Prostate gland (tissue), 2 donors: ENCODE measurements at regions not wholly inside any gene's neighbourhood (a gene's known extent, or its start where the extent isn't known, plus 50 kb on each side); places are given as distances from the start of the nearest gene placed in this dataset.

Source experiments
- DNase-seq: peaks from one replicate; pipeline ENCODE4 v3.0.0-alpha.2; 2019; ENCODE audit warnings: low spot score
- H3K27ac ChIP-seq, 2 donors: fragments of 200-600 bp; sonication (generic); 2 replicates each; pipeline ENCODE4 v1.5.1; 2017 to 2019
- H3K27me3 ChIP-seq: fragments of 200-600 bp; sonication (generic); replicated peaks from 2 replicates; pipeline ENCODE4 v1.5.1; 2019; ENCODE audit not compliant: insufficient read depth
- H3K36me3 ChIP-seq, 2 donors: fragments of 200-600 bp; sonication (generic); 1 replicate in 1 of 2; 2 replicates in 1 of 2; pipeline versions ENCODE4 v1.5.1 to v1.8.1; 2017 to 2019
- H3K4me1 ChIP-seq: fragments of 200-600 bp; sonication (generic); replicated peaks from 2 replicates; pipeline ENCODE4 v1.5.1; 2019
- H3K4me3 ChIP-seq, 2 donors: fragments of 200-600 bp; sonication (generic); 2 replicates each; pipeline ENCODE4 v1.5.1; 2017 to 2019
- H3K9me3 ChIP-seq: fragments of 200-600 bp; sonication (generic); 2 replicates; pipeline ENCODE4 v1.5.1; 2017
- POLR2A ChIP-seq: fragments of 450-650 bp; IDR thresholded peaks from one replicate; pipeline ENCODE4 v1.6.1; 2016; ENCODE audit warnings: antibody characterized with exemption, mild to moderate bottlenecking
- POLR2AphosphoS5 ChIP-seq: sonication (generic); formaldehyde crosslinking; IDR thresholded peaks from one replicate; pipeline ENCODE4 v1.6.1; 2017; ENCODE audit warnings: antibody characterized with exemption
- WGBS: methylation state at CpG from one replicate; pipeline ENCODE4 v1.1.5; 2018; 5-methylcytosine and 5-hydroxymethylcytosine counted together
- intact Hi-C: fragments of 100-400 bp; cut with DNase I; formaldehyde crosslinking; loops from one replicate; pipeline ENCODE4 v1.14.2; 2022
- TF ChIP-seq, protein P1 (sequence below), 4 experiments: fragments of 200-600 bp in 2 of 4; fragments of 450-650 bp in 2 of 4; sonication (generic) in 2 of 4; IDR thresholded peaks; 1 replicate in 3 of 4; 2 replicates in 1 of 4; pipeline ENCODE4 v1.5.1; 2016 to 2019; ENCODE audit warnings: antibody characterized with exemption in 4 of 4, mild to moderate bottlenecking in 2 of 4, moderate library complexity in 2 of 4

- H3K27me3 ChIP-seq = no peaks in the 10 kb centered on the region
- no peaks in the 10 kb centered on the region for H3K9me3 ChIP-seq
- DNase-seq = no peak
- H3K27ac ChIP-seq = no peak overlapping the region
- intact Hi-C loops = no loop called here
- H3K4me1 ChIP-seq = no peaks in the 10 kb centered on the region
- TF ChIP-seq POLR2A (no peak), POLR2AphosphoS5 (no peak)
- TF ChIP-seq, protein P1, sequence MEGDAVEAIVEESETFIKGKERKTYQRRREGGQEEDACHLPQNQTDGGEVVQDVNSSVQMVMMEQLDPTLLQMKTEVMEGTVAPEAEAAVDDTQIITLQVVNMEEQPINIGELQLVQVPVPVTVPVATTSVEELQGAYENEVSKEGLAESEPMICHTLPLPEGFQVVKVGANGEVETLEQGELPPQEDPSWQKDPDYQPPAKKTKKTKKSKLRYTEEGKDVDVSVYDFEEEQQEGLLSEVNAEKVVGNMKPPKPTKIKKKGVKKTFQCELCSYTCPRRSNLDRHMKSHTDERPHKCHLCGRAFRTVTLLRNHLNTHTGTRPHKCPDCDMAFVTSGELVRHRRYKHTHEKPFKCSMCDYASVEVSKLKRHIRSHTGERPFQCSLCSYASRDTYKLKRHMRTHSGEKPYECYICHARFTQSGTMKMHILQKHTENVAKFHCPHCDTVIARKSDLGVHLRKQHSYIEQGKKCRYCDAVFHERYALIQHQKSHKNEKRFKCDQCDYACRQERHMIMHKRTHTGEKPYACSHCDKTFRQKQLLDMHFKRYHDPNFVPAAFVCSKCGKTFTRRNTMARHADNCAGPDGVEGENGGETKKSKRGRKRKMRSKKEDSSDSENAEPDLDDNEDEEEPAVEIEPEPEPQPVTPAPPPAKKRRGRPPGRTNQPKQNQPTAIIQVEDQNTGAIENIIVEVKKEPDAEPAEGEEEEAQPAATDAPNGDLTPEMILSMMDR (IDR thresholded peaks at IDR 0.05) = no peak
- no peak overlapping the region for H3K4me3 ChIP-seq
- WGBS = 81% methylated on average over 6 of the region's 6 CpGs
- H3K36me3 ChIP-seq = no peaks in the 10 kb centered on the region
Measured at GRCh38 chr4:24192018-24192641, 302.3 kb upstream of the PPARGC1A start.

DNA sequence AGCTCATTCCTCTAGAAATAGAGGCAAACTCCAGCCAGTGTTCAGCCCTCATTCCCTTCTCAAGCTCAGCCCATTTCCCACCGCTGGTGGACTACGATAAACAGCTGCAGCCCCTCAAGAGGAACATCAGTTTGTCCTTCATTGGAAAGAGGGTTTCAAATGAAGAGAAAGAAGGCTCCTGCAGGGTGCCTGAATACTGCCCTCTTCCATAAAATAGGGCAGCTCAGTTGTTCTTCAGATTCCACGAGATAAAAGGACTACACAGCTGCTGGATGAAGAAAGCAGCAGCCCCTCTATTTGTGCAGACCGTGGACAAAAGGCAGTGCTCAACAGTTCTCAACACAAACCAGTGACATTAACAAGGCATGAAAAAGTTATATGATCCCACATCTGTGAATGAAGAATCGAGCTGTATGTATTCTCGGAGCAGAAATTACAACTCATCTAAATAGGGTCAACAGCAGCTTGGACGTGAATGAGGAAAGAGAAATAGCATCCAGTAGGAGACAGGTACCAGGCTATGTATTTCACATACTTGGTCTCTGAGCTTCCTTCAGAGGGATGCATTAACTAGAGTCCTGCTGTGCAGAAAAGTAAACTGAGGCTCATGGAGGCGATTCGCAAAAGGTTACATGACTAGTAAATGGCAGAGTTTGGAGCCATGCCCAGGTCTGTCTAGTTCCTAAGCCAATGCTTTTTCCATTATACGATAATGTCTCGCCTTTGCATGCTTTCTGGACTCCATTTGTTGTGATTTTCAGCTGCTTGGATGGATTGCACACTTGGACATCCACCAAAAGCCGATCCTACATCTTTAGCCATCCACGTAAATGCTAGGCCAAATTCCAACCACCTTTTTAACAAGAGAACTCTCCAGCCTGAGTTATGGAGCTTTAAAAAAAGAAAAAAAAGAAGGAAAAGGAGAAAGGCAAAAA, 301.2 kb upstream of the PPARGC1A start:
- Histone ChIP-seq H3K27ac (no peak overlapping the region), H3K27me3 (no peaks in the 10 kb centered on the region), H3K9me3 (no peaks in the 10 kb centered on the region), H3K36me3 (no peaks in the 10 kb centered on the region), H3K4me3 (no peak overlapping the region), H3K4me1 (no peaks in the 10 kb centered on the region)
- intact Hi-C loops = no loop called here
- no peak for TF ChIP-seq POLR2AphosphoS5
- 34% methylated on average over 13 of the region's 13 CpGs for WGBS
- no peak for DNase-seq

DNA sequence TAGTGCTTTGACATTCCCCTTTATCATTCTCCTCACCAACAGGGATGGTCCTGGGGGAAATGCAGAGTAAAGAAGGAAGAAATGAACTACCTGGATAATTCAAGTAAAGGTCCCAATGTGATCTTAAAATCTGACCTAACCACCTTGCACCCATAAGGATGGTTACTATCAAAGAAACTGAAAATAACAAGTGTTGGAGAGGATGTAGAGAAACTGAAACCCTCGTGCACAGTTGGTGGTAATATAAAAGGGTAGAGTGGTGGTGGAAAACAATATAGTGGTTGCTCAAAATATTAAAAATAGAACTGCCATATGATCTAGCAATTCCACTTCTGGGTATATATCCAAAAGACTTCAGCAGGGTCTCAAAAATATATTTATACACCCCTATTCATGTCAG, 298.6 kb upstream of the PPARGC1A start:
- WGBS = 97% methylated on average over 1 of the region's 1 CpG
- no peak overlapping the region for H3K27ac ChIP-seq
- no peak overlapping the region for H3K4me3 ChIP-seq
- TF ChIP-seq POLR2AphosphoS5 = no peak
- TF ChIP-seq POLR2A = no peak
- TF ChIP-seq, protein P1 (IDR thresholded peaks at IDR 0.05) = no peak
- H3K4me1 ChIP-seq = no peaks in the 10 kb centered on the region
- no peaks in the 10 kb centered on the region for H3K9me3 ChIP-seq
- no peaks in the 10 kb centered on the region for H3K36me3 ChIP-seq
- H3K27me3 ChIP-seq = no peaks in the 10 kb centered on the region
- intact Hi-C loops = no loop called here
- DNase-seq = no peak

DNA sequence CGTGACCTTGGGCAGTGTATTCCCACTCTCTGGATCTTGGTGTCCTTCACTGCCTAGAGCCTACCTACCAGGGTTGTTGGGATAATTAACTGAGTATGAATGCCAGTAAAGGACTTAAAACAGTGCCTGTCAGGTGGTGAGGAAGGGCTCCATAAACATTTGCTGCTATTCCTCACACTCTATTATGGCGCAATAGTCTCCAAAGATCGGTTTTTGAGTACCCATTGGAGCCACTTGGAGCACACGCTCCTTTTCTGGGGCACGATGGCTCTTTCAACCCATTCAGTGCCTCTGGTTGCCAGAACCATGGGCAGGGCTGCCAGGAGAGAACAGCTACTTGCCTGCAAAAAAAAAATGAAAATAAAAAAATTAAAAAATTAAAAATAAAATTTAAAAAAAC, 296.6 kb upstream of the PPARGC1A start:
- Histone ChIP-seq H3K4me3 (no peak overlapping the region), H3K4me1 (no peaks in the 10 kb centered on the region), H3K9me3 (no peaks in the 10 kb centered on the region), H3K27ac (no peak overlapping the region), H3K27me3 (no peaks in the 10 kb centered on the region), H3K36me3 (no peaks in the 10 kb centered on the region)
- 94% methylated on average over 5 of the region's 5 CpGs for WGBS
- intact Hi-C loops = no loop called here
- DNase-seq = no peak
- TF ChIP-seq, protein P1 (IDR thresholded peaks at IDR 0.05) = no peak
- TF ChIP-seq POLR2AphosphoS5 = no peak
- no peak for TF ChIP-seq POLR2A

- DNase-seq = no peak
- no peaks in the 10 kb centered on the region for H3K9me3 ChIP-seq
- WGBS = 89% methylated on average over 2 of the region's 2 CpGs
Measured at GRCh38 chr4:24181005-24181404, 291.2 kb upstream of the PPARGC1A start.

More at GRCh38 chr4:24181005-24181404, 291.2 kb upstream of the PPARGC1A start:
- TF ChIP-seq POLR2AphosphoS5 (no peak), POLR2A (no peak)
- TF ChIP-seq, protein P1 (IDR thresholded peaks at IDR 0.05) = no peak
- H3K4me3 ChIP-seq = no peak overlapping the region
- no peaks in the 10 kb centered on the region for H3K27me3 ChIP-seq
- H3K4me1 ChIP-seq = no peaks in the 10 kb centered on the region
- intact Hi-C loops = no loop called here
- H3K36me3 ChIP-seq = no peaks in the 10 kb centered on the region
- no peak overlapping the region for H3K27ac ChIP-seq
